WTC11 (cell line): ENCODE measurements at regions not wholly inside any gene's neighbourhood (a gene's known extent, or its start where the extent isn't known, plus 50 kb on each side); places are given as distances from the start of the nearest gene placed in this dataset.

Experiments
- CBFB ChIP-seq: sonication (generic); formaldehyde crosslinking; IDR thresholded peaks from 2 replicates; pipeline ENCODE4 v1.8.1; 2022; ENCODE audit warnings: mild to moderate bottlenecking, low read depth, missing genetic modification reagents
- ESRRA ChIP-seq: sonication (generic); formaldehyde crosslinking; IDR thresholded peaks from 2 replicates; pipeline ENCODE4 v1.8.1; 2022; ENCODE audit warnings: mild to moderate bottlenecking, missing genetic modification reagents, borderline replicate concordance
- FOXK1 ChIP-seq: sonication (generic); formaldehyde crosslinking; IDR thresholded peaks from 2 replicates; pipeline ENCODE4 v1.8.0; 2022; ENCODE audit warnings: mild to moderate bottlenecking, moderate library complexity, missing genetic modification reagents
- JUN ChIP-seq: sonication (generic); formaldehyde crosslinking; IDR thresholded peaks from 2 replicates; pipeline ENCODE4 v1.8.0; 2023; ENCODE audit warnings: mild to moderate bottlenecking, missing genetic modification reagents
- TCF7 ChIP-seq: sonication (generic); formaldehyde crosslinking; IDR thresholded peaks from 2 replicates; pipeline ENCODE4 v1.8.0; 2022; ENCODE audit warnings: mild to moderate bottlenecking, low read depth, missing genetic modification reagents, moderate library complexity
- ZBTB21 ChIP-seq: sonication (generic); formaldehyde crosslinking; IDR thresholded peaks from 2 replicates; pipeline ENCODE4 v1.8.1; 2023; ENCODE audit warnings: mild to moderate bottlenecking, missing genetic modification reagents, borderline replicate concordance
- ZNF232 ChIP-seq: sonication (generic); formaldehyde crosslinking; IDR thresholded peaks from 2 replicates; pipeline ENCODE4 v1.8.0; 2022; ENCODE audit warnings: mild to moderate bottlenecking, missing genetic modification reagents
- TF ChIP-seq, protein P1 (sequence below): sonication (generic); formaldehyde crosslinking; IDR thresholded peaks from 2 replicates; pipeline ENCODE4 v1.8.1; 2022; ENCODE audit warnings: low read depth, mild to moderate bottlenecking, moderate library complexity, missing genetic modification reagents, borderline replicate concordance
- TF ChIP-seq, protein P2 (sequence below): sonication (generic); formaldehyde crosslinking; IDR thresholded peaks from 2 replicates; pipeline ENCODE4 v1.8.1; 2023; ENCODE audit warnings: mild to moderate bottlenecking, missing genetic modification reagents
- TF ChIP-seq, protein P3 (sequence below): fragments of 200-600 bp; IDR thresholded peaks from 2 replicates; pipeline ENCODE4 v1.8.0; 2022; ENCODE audit warnings: antibody characterized with exemption
- TF ChIP-seq, protein P4 (sequence below): sonication (generic); formaldehyde crosslinking; IDR thresholded peaks from 2 replicates; pipeline ENCODE4 v1.8.0; 2022; ENCODE audit warnings: mild to moderate bottlenecking, missing genetic modification reagents
- TF ChIP-seq, protein P5 (sequence below): sonication (generic); formaldehyde crosslinking; IDR thresholded peaks from 2 replicates; pipeline ENCODE4 v1.8.0; 2022; ENCODE audit warnings: mild to moderate bottlenecking, missing genetic modification reagents

DNA sequence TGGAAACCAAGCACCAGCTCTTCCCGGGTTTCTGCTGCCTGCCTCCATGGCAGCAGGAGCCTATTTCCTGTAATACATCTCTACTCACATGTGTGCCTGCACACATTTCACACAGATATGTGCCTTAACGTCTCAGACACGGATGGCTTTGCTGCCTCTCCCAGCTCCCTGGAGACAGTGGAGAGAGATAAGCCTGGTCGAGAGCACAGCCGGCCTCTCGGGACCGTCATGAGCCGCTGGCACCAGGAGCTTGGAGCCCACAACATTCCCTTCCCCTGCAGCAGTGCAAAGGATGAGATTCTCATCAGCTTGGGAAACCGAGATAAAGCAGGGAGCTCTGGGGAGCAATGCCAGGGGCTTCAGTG is 587.7 kb downstream of the BRD1 start:
- TF ChIP-seq ESRRA (CRISPR knock-in tag) (no peak), ZBTB21 (CRISPR knock-in tag) (no peak), FOXK1 (CRISPR knock-in tag) (no peak), ZNF232 (no peak), CBFB (CRISPR knock-in tag) (no peak), TCF7 (CRISPR knock-in tag) (no peak), JUN (CRISPR knock-in tag) (no peak)
- TF ChIP-seq, protein P1, sequence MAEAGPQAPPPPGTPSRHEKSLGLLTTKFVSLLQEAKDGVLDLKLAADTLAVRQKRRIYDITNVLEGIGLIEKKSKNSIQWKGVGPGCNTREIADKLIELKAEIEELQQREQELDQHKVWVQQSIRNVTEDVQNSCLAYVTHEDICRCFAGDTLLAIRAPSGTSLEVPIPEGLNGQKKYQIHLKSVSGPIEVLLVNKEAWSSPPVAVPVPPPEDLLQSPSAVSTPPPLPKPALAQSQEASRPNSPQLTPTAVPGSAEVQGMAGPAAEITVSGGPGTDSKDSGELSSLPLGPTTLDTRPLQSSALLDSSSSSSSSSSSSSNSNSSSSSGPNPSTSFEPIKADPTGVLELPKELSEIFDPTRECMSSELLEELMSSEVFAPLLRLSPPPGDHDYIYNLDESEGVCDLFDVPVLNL (CRISPR knock-in tag) = no peak
- TF ChIP-seq, protein P2, sequence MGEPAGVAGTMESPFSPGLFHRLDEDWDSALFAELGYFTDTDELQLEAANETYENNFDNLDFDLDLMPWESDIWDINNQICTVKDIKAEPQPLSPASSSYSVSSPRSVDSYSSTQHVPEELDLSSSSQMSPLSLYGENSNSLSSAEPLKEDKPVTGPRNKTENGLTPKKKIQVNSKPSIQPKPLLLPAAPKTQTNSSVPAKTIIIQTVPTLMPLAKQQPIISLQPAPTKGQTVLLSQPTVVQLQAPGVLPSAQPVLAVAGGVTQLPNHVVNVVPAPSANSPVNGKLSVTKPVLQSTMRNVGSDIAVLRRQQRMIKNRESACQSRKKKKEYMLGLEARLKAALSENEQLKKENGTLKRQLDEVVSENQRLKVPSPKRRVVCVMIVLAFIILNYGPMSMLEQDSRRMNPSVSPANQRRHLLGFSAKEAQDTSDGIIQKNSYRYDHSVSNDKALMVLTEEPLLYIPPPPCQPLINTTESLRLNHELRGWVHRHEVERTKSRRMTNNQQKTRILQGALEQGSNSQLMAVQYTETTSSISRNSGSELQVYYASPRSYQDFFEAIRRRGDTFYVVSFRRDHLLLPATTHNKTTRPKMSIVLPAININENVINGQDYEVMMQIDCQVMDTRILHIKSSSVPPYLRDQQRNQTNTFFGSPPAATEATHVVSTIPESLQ (CRISPR knock-in tag) = no peak
- TF ChIP-seq, protein P3, sequence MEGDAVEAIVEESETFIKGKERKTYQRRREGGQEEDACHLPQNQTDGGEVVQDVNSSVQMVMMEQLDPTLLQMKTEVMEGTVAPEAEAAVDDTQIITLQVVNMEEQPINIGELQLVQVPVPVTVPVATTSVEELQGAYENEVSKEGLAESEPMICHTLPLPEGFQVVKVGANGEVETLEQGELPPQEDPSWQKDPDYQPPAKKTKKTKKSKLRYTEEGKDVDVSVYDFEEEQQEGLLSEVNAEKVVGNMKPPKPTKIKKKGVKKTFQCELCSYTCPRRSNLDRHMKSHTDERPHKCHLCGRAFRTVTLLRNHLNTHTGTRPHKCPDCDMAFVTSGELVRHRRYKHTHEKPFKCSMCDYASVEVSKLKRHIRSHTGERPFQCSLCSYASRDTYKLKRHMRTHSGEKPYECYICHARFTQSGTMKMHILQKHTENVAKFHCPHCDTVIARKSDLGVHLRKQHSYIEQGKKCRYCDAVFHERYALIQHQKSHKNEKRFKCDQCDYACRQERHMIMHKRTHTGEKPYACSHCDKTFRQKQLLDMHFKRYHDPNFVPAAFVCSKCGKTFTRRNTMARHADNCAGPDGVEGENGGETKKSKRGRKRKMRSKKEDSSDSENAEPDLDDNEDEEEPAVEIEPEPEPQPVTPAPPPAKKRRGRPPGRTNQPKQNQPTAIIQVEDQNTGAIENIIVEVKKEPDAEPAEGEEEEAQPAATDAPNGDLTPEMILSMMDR = no peak
- TF ChIP-seq, protein P4, sequence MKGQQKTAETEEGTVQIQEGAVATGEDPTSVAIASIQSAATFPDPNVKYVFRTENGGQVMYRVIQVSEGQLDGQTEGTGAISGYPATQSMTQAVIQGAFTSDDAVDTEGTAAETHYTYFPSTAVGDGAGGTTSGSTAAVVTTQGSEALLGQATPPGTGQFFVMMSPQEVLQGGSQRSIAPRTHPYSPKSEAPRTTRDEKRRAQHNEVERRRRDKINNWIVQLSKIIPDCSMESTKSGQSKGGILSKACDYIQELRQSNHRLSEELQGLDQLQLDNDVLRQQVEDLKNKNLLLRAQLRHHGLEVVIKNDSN (CRISPR knock-in tag) = no peak
- TF ChIP-seq, protein P5, sequence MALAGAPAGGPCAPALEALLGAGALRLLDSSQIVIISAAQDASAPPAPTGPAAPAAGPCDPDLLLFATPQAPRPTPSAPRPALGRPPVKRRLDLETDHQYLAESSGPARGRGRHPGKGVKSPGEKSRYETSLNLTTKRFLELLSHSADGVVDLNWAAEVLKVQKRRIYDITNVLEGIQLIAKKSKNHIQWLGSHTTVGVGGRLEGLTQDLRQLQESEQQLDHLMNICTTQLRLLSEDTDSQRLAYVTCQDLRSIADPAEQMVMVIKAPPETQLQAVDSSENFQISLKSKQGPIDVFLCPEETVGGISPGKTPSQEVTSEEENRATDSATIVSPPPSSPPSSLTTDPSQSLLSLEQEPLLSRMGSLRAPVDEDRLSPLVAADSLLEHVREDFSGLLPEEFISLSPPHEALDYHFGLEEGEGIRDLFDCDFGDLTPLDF (CRISPR knock-in tag) = no peak
